Suprapubic skin (tissue), 4 donors: ENCODE measurements at regions not wholly inside any gene's neighbourhood (a gene's known extent, or its start where the extent isn't known, plus 50 kb on each side); places are given as distances from the start of the nearest gene placed in this dataset.

Source experiments
- EP300 ChIP-seq: sonication (generic); formaldehyde crosslinking; IDR thresholded peaks from one replicate; pipeline ENCODE4 v1.6.1; 2017; ENCODE audit warnings: antibody characterized with exemption
- POLR2A ChIP-seq, 2 donors: fragments of 450-650 bp; IDR thresholded peaks; one replicate each; pipeline ENCODE4 v1.6.1; 2017; ENCODE audit warnings: antibody characterized with exemption in 2 of 2, mild to moderate bottlenecking in 2 of 2, moderate library complexity in 2 of 2
- POLR2AphosphoS5 ChIP-seq, 3 donors: sonication (generic); formaldehyde crosslinking; IDR thresholded peaks; one replicate each; pipeline ENCODE4 v1.6.1; 2017; ENCODE audit warnings: antibody characterized with exemption in 3 of 3
- TF ChIP-seq, protein P1 (sequence below), 2 donors: fragments of 200-600 bp in 1 of 2; fragments of 450-650 bp in 1 of 2; sonication (generic) in 1 of 2; IDR thresholded peaks; one replicate each; pipeline ENCODE4 v1.5.1; 2016 to 2019; ENCODE audit warnings: antibody characterized with exemption in 2 of 2, mild to moderate bottlenecking in 1 of 2, moderate library complexity in 1 of 2

DNA sequence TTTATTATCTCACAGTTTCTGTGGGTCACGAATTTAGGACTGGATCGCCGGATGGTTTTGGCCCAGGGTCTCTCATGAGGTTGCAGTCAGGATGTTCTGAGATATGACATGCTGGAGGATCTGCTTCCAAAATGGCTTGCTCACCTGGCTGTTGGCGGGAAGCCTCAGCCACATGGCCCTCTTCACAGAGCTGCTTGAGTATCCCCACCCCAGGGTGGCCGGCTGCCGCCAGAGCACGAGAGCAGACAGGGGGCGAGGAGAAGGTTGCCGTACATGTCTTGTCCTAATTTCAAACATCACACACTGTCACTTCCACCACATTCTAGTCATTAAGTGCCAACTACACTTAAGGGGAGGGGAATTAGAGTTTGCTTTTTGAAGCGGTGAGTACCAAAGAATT lies 365.8 kb downstream of the FGFR2 start:
- TF ChIP-seq POLR2A (IDR thresholded peaks at IDR 0.05) = no peak
- no peak for TF ChIP-seq EP300
- no peak for TF ChIP-seq POLR2AphosphoS5 (IDR thresholded peaks at IDR 0.05)
- TF ChIP-seq, protein P1, sequence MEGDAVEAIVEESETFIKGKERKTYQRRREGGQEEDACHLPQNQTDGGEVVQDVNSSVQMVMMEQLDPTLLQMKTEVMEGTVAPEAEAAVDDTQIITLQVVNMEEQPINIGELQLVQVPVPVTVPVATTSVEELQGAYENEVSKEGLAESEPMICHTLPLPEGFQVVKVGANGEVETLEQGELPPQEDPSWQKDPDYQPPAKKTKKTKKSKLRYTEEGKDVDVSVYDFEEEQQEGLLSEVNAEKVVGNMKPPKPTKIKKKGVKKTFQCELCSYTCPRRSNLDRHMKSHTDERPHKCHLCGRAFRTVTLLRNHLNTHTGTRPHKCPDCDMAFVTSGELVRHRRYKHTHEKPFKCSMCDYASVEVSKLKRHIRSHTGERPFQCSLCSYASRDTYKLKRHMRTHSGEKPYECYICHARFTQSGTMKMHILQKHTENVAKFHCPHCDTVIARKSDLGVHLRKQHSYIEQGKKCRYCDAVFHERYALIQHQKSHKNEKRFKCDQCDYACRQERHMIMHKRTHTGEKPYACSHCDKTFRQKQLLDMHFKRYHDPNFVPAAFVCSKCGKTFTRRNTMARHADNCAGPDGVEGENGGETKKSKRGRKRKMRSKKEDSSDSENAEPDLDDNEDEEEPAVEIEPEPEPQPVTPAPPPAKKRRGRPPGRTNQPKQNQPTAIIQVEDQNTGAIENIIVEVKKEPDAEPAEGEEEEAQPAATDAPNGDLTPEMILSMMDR (IDR thresholded peaks at IDR 0.05) = no peak
